Sigmoid colon (tissue), 6 donors: ENCODE measurements at regions not wholly inside any gene's neighbourhood (a gene's known extent, or its start where the extent isn't known, plus 50 kb on each side); places are given as distances from the start of the nearest gene placed in this dataset.

Experiments used
- DNase-seq: peaks from one replicate; pipeline ENCODE4 v3.0.0-alpha.2; 2019
- H3K27ac ChIP-seq, 4 donors: fragments of 200-600 bp; sonication (generic); one replicate each; pipeline ENCODE4 v1.5.1; 2016 to 2019; ENCODE audit warnings: mild to moderate bottlenecking in 1 of 4
- H3K27me3 ChIP-seq, 3 donors: fragments of 200-600 bp; sonication (generic); one replicate each; pipeline ENCODE4 v1.5.1; 2019; ENCODE audit warnings: mild to moderate bottlenecking in 1 of 3
- H3K36me3 ChIP-seq, 4 donors: fragments of 200-600 bp; sonication (generic); one replicate each; pipeline ENCODE4 v1.5.1; 2016 to 2019
- H3K4me1 ChIP-seq, 4 donors: fragments of 200-600 bp; sonication (generic); one replicate each; pipeline ENCODE4 v1.5.1; 2017 to 2019
- H3K4me3 ChIP-seq, 4 donors: fragments of 200-600 bp; sonication (generic); one replicate each; pipeline ENCODE4 v1.5.1; 2017 to 2019; ENCODE audit warnings: mild to moderate bottlenecking in 2 of 4, moderate library complexity in 1 of 4
- H3K9me3 ChIP-seq, 4 donors: fragments of 200-600 bp in 3 of 4; sonication (generic) in 3 of 4; one replicate each; pipeline versions ENCODE4 v1.5.1 to v1.6.1; 2013 to 2019
- CTCF ChIP-seq, 4 experiments: fragments of 450-650 bp in 3 of 4; fragments of 200-600 bp in 1 of 4; IDR thresholded peaks; one replicate each; pipeline ENCODE4 v1.5.1; 2016 to 2019; ENCODE audit warnings: antibody characterized with exemption in 4 of 4, mild to moderate bottlenecking in 3 of 4, moderate library complexity in 2 of 4
- EP300 ChIP-seq, 4 donors: sonication (generic); formaldehyde crosslinking; IDR thresholded peaks; one replicate each; pipeline ENCODE4 v1.6.1; 2017; ENCODE audit warnings: antibody characterized with exemption in 4 of 4
- POLR2A ChIP-seq, 2 donors: fragments of 450-650 bp; IDR thresholded peaks; one replicate each; pipeline ENCODE4 v1.6.1; 2016; ENCODE audit warnings: antibody characterized with exemption in 2 of 2, mild to moderate bottlenecking in 2 of 2, moderate library complexity in 2 of 2
- POLR2AphosphoS5 ChIP-seq, 4 donors: sonication (generic); formaldehyde crosslinking; IDR thresholded peaks; one replicate each; pipeline ENCODE4 v1.6.1; 2017; ENCODE audit warnings: antibody characterized with exemption in 4 of 4
- WGBS, 2 donors: extraction: QIAGEN DNeasy Blood & Tissue Kit; methylation state at CpG; one replicate each; pipeline ENCODE4 v1.1.7; 2013; 5-methylcytosine and 5-hydroxymethylcytosine counted together
- intact Hi-C: fragments of 100-400 bp; cut with DNase I; formaldehyde crosslinking; loops from one replicate; pipeline ENCODE4 v1.15.1; 2023
- donor health status: healthy with polysubstance abuse.
- donor health status: healthy.

- H3K9me3 ChIP-seq: no peaks in the 10 kb centered on the region
- intact Hi-C loops: no loop called here
- WGBS, 2 donors: 8 to 32% methylated on average over 2 of the region's 2 CpGs
- H3K27me3 ChIP-seq: no peaks in the 10 kb centered on the region
- peaks cover 0 to 13% (median 6%) of the 10 kb centered on the region in 4 donors for H3K4me1 ChIP-seq
- H3K36me3 ChIP-seq: no peaks in the 10 kb centered on the region
- no peak for TF ChIP-seq POLR2AphosphoS5 (IDR thresholded peaks at IDR 0.05)
- no peak for TF ChIP-seq EP300 (IDR thresholded peaks at IDR 0.05)
- no peak for TF ChIP-seq CTCF (IDR thresholded peaks at IDR 0.05)
- no peak for TF ChIP-seq POLR2A (IDR thresholded peaks at IDR 0.05)
- H3K4me3 ChIP-seq: no peak overlapping the region
- no peak overlapping the region for H3K27ac ChIP-seq
- no peak for DNase-seq
Observed at GRCh38 chr1:193494368-193494767, 308.0 kb upstream of the B3GALT2 start.

- H3K27ac ChIP-seq: no peak overlapping the region
- TF ChIP-seq CTCF (IDR thresholded peaks at IDR 0.05) (no peak), POLR2A (IDR thresholded peaks at IDR 0.05) (no peak), EP300 (IDR thresholded peaks at IDR 0.05) (no peak)
- intact Hi-C loops: no loop called here
- no peak for DNase-seq
- no peaks in the 10 kb centered on the region for H3K9me3 ChIP-seq
- no peaks in the 10 kb centered on the region for H3K27me3 ChIP-seq
- H3K36me3 ChIP-seq: no peaks in the 10 kb centered on the region
- H3K4me1 ChIP-seq: peaks cover 0 to 3% (median 3%) of the 10 kb centered on the region in 4 donors
- H3K4me3 ChIP-seq: no peak overlapping the region
Observed at GRCh38 chr1:193489191-193489590, 302.8 kb upstream of the B3GALT2 start.

- 94 to 98% methylated on average over 3 of the region's 3 CpGs for WGBS, 2 donors
- intact Hi-C loops: no loop called here
- TF ChIP-seq CTCF (IDR thresholded peaks at IDR 0.05) (no peak), EP300 (IDR thresholded peaks at IDR 0.05) (no peak), POLR2AphosphoS5 (IDR thresholded peaks at IDR 0.05) (no peak), POLR2A (IDR thresholded peaks at IDR 0.05) (no peak)
- Histone ChIP-seq H3K36me3 (no peaks in the 10 kb centered on the region), H3K4me3 (no peak overlapping the region), H3K4me1 (no peaks in the 10 kb centered on the region), H3K27ac (no peak overlapping the region), H3K9me3 (no peaks in the 10 kb centered on the region), H3K27me3 (no peaks in the 10 kb centered on the region)
- DNase-seq: no peak
Observed at GRCh38 chr1:193487722-193488121, 301.3 kb upstream of the B3GALT2 start.

- no peaks in the 10 kb centered on the region for H3K36me3 ChIP-seq
- DNase-seq: no peak
- TF ChIP-seq CTCF (IDR thresholded peaks at IDR 0.05): no peak
- H3K4me3 ChIP-seq: no peak overlapping the region
- H3K9me3 ChIP-seq: no peaks in the 10 kb centered on the region
- H3K4me1 ChIP-seq: no peaks in the 10 kb centered on the region
- no peak overlapping the region for H3K27ac ChIP-seq
- intact Hi-C loops: no loop called here
- H3K27me3 ChIP-seq: no peaks in the 10 kb centered on the region
- WGBS, 2 donors: 16 to 22% methylated on average over 1 of the region's 1 CpG
Observed at GRCh38 chr1:193486671-193487229, 300.3 kb upstream of the B3GALT2 start.

- H3K4me1 ChIP-seq: no peaks in the 10 kb centered on the region
- intact Hi-C loops: no loop called here
- no peak overlapping the region for H3K4me3 ChIP-seq
- H3K27me3 ChIP-seq: no peaks in the 10 kb centered on the region
- DNase-seq: no peak
- H3K27ac ChIP-seq: no peak overlapping the region
- no peaks in the 10 kb centered on the region for H3K36me3 ChIP-seq
- H3K9me3 ChIP-seq: no peaks in the 10 kb centered on the region
- WGBS, 2 donors: 46 to 92% methylated on average over 1 of the region's 1 CpG
- TF ChIP-seq POLR2AphosphoS5 (IDR thresholded peaks at IDR 0.05): no peak
- no peak for TF ChIP-seq EP300 (IDR thresholded peaks at IDR 0.05)
- TF ChIP-seq POLR2A (IDR thresholded peaks at IDR 0.05): no peak
Observed at GRCh38 chr1:193480755-193481154, 294.3 kb upstream of the B3GALT2 start.
